Nephron (organoid): ENCODE measurements at regions not wholly inside any gene's neighbourhood (a gene's known extent, or its start where the extent isn't known, plus 50 kb on each side); places are given as distances from the start of the nearest gene placed in this dataset.

Source experiments
- H3K27ac Mint-ChIP-seq, 3 experiments: 2 replicates each; pipeline ENCODE4 v1.8.0; 2020; ENCODE audit warnings: mixed read lengths in 3 of 3, mild to moderate bottlenecking in 2 of 3, moderate library complexity in 1 of 3
- H3K27me3 Mint-ChIP-seq: 2 replicates; pipeline ENCODE4 v1.8.0; 2021; ENCODE audit warnings: low read depth, mild to moderate bottlenecking, moderate library complexity, mixed read lengths
- H3K36me3 Mint-ChIP-seq: 2 replicates; pipeline ENCODE4 v1.8.0; 2020; ENCODE audit warnings: low read depth, mixed read lengths
- H3K4me1 Mint-ChIP-seq: 2 replicates; pipeline ENCODE4 v1.8.0; 2020; ENCODE audit warnings: mixed read lengths
- H3K4me3 Mint-ChIP-seq, 3 experiments: 2 replicates each; pipeline ENCODE4 v1.8.0; 2020; ENCODE audit warnings: mild to moderate bottlenecking in 3 of 3, mixed read lengths in 3 of 3, moderate library complexity in 2 of 3
- H3K9me3 Mint-ChIP-seq: 2 replicates; pipeline ENCODE4 v1.8.0; 2020; ENCODE audit warnings: mixed read lengths
- CTCF ChIP-seq, 3 experiments: fragments of 200-600 bp; sonication (generic); IDR thresholded peaks; one replicate each; pipeline ENCODE4 v1.5.0; 2021; ENCODE audit warnings: antibody characterized with exemption in 3 of 3; ENCODE audit not compliant: unreplicated experiment in 3 of 3

- peaks cover 9% of the 10 kb centered on the region for H3K27me3 Mint-ChIP-seq
- H3K4me3 Mint-ChIP-seq: peak overlapping the region in 1 of 3 experiments; percentile 7
- peaks cover 48% of the 10 kb centered on the region for H3K9me3 Mint-ChIP-seq
- H3K4me1 Mint-ChIP-seq: peaks cover 23% of the 10 kb centered on the region
- H3K27ac Mint-ChIP-seq: peak overlapping the region in 2 of 3 experiments; percentile 10 to 44
- no peak for TF ChIP-seq CTCF (IDR thresholded peaks at IDR 0.05; ENCODE audit: unreplicated experiment in 3 of 3)
- peaks cover 29% of the 10 kb centered on the region for H3K36me3 Mint-ChIP-seq
These were observed 442.6 kb upstream of the PROK2 start for GRCh38 chr3:72227486-72228070.

GRCh38 chr3:72224804-72225509 lies 440.0 kb upstream of the PROK2 start:
- no peak overlapping the region for H3K4me3 Mint-ChIP-seq
- H3K27ac Mint-ChIP-seq: no peak overlapping the region
- peaks cover 29% of the 10 kb centered on the region for H3K36me3 Mint-ChIP-seq
- TF ChIP-seq CTCF (IDR thresholded peaks at IDR 0.05; ENCODE audit: unreplicated experiment in 3 of 3): no peak
- H3K4me1 Mint-ChIP-seq: peaks cover 37% of the 10 kb centered on the region
- no peaks in the 10 kb centered on the region for H3K27me3 Mint-ChIP-seq
- H3K9me3 Mint-ChIP-seq: peaks cover 48% of the 10 kb centered on the region

- H3K4me1 Mint-ChIP-seq: peaks cover 37% of the 10 kb centered on the region
- peaks cover 48% of the 10 kb centered on the region for H3K9me3 Mint-ChIP-seq
- no peaks in the 10 kb centered on the region for H3K27me3 Mint-ChIP-seq
- H3K4me3 Mint-ChIP-seq: no peak overlapping the region
- H3K36me3 Mint-ChIP-seq: peaks cover 29% of the 10 kb centered on the region
- H3K27ac Mint-ChIP-seq: peak overlapping the region in 2 of 3 experiments; percentile 60 to 65
- TF ChIP-seq CTCF (IDR thresholded peaks at IDR 0.05; ENCODE audit: unreplicated experiment in 3 of 3): no peak
These were observed 438.7 kb upstream of the PROK2 start for GRCh38 chr3:72223628-72224027.

GRCh38 chr3:72223116-72223515 lies 438.2 kb upstream of the PROK2 start:
- Mint-ChIP-seq H3K36me3 (peaks cover 29% of the 10 kb centered on the region), H3K4me1 (peaks cover 37% of the 10 kb centered on the region), H3K4me3 (no peak overlapping the region), H3K27ac (peak overlapping the region; percentile 60 to 70 (median 65)), H3K9me3 (peaks cover 44% of the 10 kb centered on the region), H3K27me3 (no peaks in the 10 kb centered on the region)
- no peak for TF ChIP-seq CTCF (IDR thresholded peaks at IDR 0.05; ENCODE audit: unreplicated experiment in 3 of 3)

GRCh38 chr3:72222410-72222809 lies 437.5 kb upstream of the PROK2 start:
- H3K27me3 Mint-ChIP-seq: no peaks in the 10 kb centered on the region
- peaks cover 41% of the 10 kb centered on the region for H3K9me3 Mint-ChIP-seq
- H3K4me1 Mint-ChIP-seq: peaks cover 32% of the 10 kb centered on the region
- TF ChIP-seq CTCF (IDR thresholded peaks at IDR 0.05; ENCODE audit: unreplicated experiment in 3 of 3): no peak
- H3K27ac Mint-ChIP-seq: peak overlapping the region; percentile 45 to 70 (median 60)
- H3K4me3 Mint-ChIP-seq: no peak overlapping the region
- H3K36me3 Mint-ChIP-seq: peaks cover 28% of the 10 kb centered on the region

DNA sequence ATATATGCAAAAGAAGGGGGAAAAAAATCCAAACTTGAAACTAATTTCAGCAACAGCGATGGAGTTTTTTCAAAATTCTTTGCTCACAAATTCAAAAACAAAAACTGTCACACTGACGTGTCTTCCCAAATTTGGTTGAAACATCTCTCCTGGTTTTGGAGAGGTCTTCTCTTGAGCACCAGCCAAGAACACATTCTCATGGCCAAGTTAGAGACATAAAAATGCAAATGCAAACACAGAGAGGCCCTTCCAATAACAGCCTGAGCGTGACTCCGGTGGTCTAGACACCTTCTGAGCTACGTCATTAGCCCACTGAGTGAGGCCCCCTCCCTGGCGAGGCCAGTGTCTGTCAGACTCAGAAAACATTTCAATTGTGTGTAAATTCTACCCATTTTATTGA lies 436.0 kb upstream of the PROK2 start:
- TF ChIP-seq CTCF (IDR thresholded peaks at IDR 0.05; ENCODE audit: unreplicated experiment in 3 of 3): no peak
- H3K9me3 Mint-ChIP-seq: peaks cover 31% of the 10 kb centered on the region

More for the DNA sequence above, 436.0 kb upstream of the PROK2 start:
- Mint-ChIP-seq H3K27ac (peak overlapping the region in 2 of 3 experiments; percentile 30 to 76), H3K36me3 (peaks cover 23% of the 10 kb centered on the region), H3K27me3 (no peaks in the 10 kb centered on the region), H3K4me1 (peaks cover 30% of the 10 kb centered on the region), H3K4me3 (no peak overlapping the region)
